ENCODE measurements at regions not wholly inside any gene's neighbourhood (a gene's known extent, or its start where the extent isn't known, plus 50 kb on each side); places are given as distances from the start of the nearest gene placed in this dataset.
"Not testable (repeated sequence)": the region's sequence is repeated elsewhere in the genome, so short reads cannot be mapped to it uniquely, and the experiment has no call there.

GRCh38 chr5:91245871-91246270 is 137.2 kb downstream of the ARRDC3 start:
- no peak for DNase-seq
- intact Hi-C loops (cut with DNase I) = no loop called here

- DNase-seq = no peak
- intact Hi-C loops (cut with DNase I) = no loop called here
Measured at GRCh38 chr5:91245074-91245452, 138.1 kb downstream of the ARRDC3 start.

- no peak for DNase-seq
- intact Hi-C loops (cut with DNase I) = no loop called here
Measured at GRCh38 chr5:91244380-91245073, 138.6 kb downstream of the ARRDC3 start.

GRCh38 chr5:91243852-91244251 is 139.3 kb downstream of the ARRDC3 start:
- intact Hi-C loops (cut with DNase I) = no loop called here

GRCh38 chr5:91243286-91243685 is 139.8 kb downstream of the ARRDC3 start:
- no peak for DNase-seq
- intact Hi-C loops (cut with DNase I) = no loop called here

More at GRCh38 chr5:91243852-91244251, 139.3 kb downstream of the ARRDC3 start:
- no peak for DNase-seq

- intact Hi-C loops (cut with DNase I) = not testable (repeated sequence)
Measured at GRCh38 chr5:91241460-91241859, 141.7 kb downstream of the ARRDC3 start.

GRCh38 chr5:91240175-91240574 is 142.9 kb downstream of the ARRDC3 start:
- intact Hi-C loops (cut with DNase I) = no loop called here
- DNase-seq = no peak

More at GRCh38 chr5:91241460-91241859, 141.7 kb downstream of the ARRDC3 start:
- DNase-seq = not testable (repeated sequence)

GRCh38 chr5:91235271-91235694 is 147.8 kb downstream of the ARRDC3 start:
- no peak for DNase-seq
- intact Hi-C loops (cut with DNase I) = no loop called here

GRCh38 chr5:91232523-91232922 is 150.6 kb downstream of the ARRDC3 start:
- DNase-seq = no peak
- intact Hi-C loops (cut with DNase I) = no loop called here

- intact Hi-C loops (cut with DNase I) = loop anchor here (10.0 kb wide), 1 partner anchor 156 kb away; the partner anchor contains the start of gene ARRDC3
- no peak for DNase-seq
Measured at GRCh38 chr5:91229031-91229727, 153.9 kb downstream of the ARRDC3 start.

GRCh38 chr5:91228188-91228587 is 154.9 kb downstream of the ARRDC3 start:
- intact Hi-C loops (cut with DNase I) = loop anchor here (10.0 kb wide), 1 partner anchor 157 kb away; the partner anchor contains the start of gene ARRDC3
- no peak for DNase-seq

GRCh38 chr5:91225848-91226686 is 157.1 kb downstream of the ARRDC3 start:
- intact Hi-C loops (cut with DNase I) = loop anchor here (10.0 kb wide), 1 partner anchor 159 kb away; the partner anchor contains the start of gene ARRDC3
- peak in 1 of 10 donors; percentile 12 for DNase-seq

GRCh38 chr5:91224969-91225368 is 158.1 kb downstream of the ARRDC3 start:
- no peak for DNase-seq
- intact Hi-C loops (cut with DNase I) = loop anchor here (10.0 kb wide), 1 partner anchor 160 kb away; the partner anchor contains the start of gene ARRDC3

- DNase-seq = no peak
- intact Hi-C loops (cut with DNase I) = loop anchor here (10.0 kb wide), 1 partner anchor 160 kb away; the partner anchor contains the start of gene ARRDC3
Measured at GRCh38 chr5:91224456-91224855, 158.7 kb downstream of the ARRDC3 start.

GRCh38 chr5:91223886-91224285 is 159.2 kb downstream of the ARRDC3 start:
- intact Hi-C loops (cut with DNase I) = loop anchor here (10.0 kb wide), 1 partner anchor 161 kb away; the partner anchor contains the start of gene ARRDC3
- no peak for DNase-seq

GRCh38 chr5:91222482-91222881 is 160.6 kb downstream of the ARRDC3 start:
- no peak for DNase-seq
- intact Hi-C loops (cut with DNase I) = loop anchor here (10.0 kb wide), 1 partner anchor 162 kb away; the partner anchor contains the start of gene ARRDC3

- no peak for DNase-seq
- intact Hi-C loops (cut with DNase I) = loop anchor here (10.0 kb wide), 1 partner anchor 163 kb away; the partner anchor contains the start of gene ARRDC3
Measured at GRCh38 chr5:91221917-91222316, 161.2 kb downstream of the ARRDC3 start.

GRCh38 chr5:91219803-91220371 is 163.2 kb downstream of the ARRDC3 start:
- DNase-seq = peak in 4 of 10 donors; percentile 11 to 50 (median 22)
- intact Hi-C loops (cut with DNase I) = loop anchor here (10.0 kb wide), 1 partner anchor 165 kb away; the partner anchor contains the start of gene ARRDC3

- intact Hi-C loops (cut with DNase I) = no loop called here
- DNase-seq = no peak
Measured at GRCh38 chr5:91219091-91219802, 163.9 kb downstream of the ARRDC3 start.
